Natural killer cell (primary cell): ENCODE measurements at regions not wholly inside any gene's neighbourhood (a gene's known extent, or its start where the extent isn't known, plus 50 kb on each side); places are given as distances from the start of the nearest gene placed in this dataset.

Source experiments
- ATAC-seq, 3 donors: fragments of 150-1000 bp in 2 of 3; fragments of 200-7000 bp in 1 of 3; cut with Tn5 transposase; 1 replicate in 1 of 3; 2 replicates in 2 of 3; pipeline ENCODE4 v1.10.0; 2021; ENCODE audit warnings: mild to moderate bottlenecking in 2 of 3, moderate library complexity in 2 of 3
- DNase-seq, 2 donors: peaks; one replicate each; pipeline versions ENCODE4 v3.0.0 to v3.0.0-alpha.2; 2013 to 2021; ENCODE audit warnings: mixed read lengths in 1 of 2
- H3K27ac ChIP-seq: one replicate; pipeline ENCODE4 v1.5.1; 2013; ENCODE audit warnings: mild to moderate bottlenecking, low read length
- H3K27me3 ChIP-seq: one replicate; pipeline ENCODE4 v1.6.1; 2013; ENCODE audit warnings: low read length; ENCODE audit not compliant: control insufficient read depth, insufficient read depth
- H3K36me3 ChIP-seq: one replicate; pipeline ENCODE4 v1.6.1; 2013; ENCODE audit warnings: low read length; ENCODE audit not compliant: control insufficient read depth, insufficient read depth
- H3K4me1 ChIP-seq: one replicate; pipeline ENCODE4 v1.6.1; 2013; ENCODE audit warnings: low read length; ENCODE audit not compliant: control insufficient read depth, insufficient read depth
- H3K4me3 ChIP-seq: one replicate; pipeline ENCODE4 v1.5.1; 2013; ENCODE audit warnings: low read length
- H3K9me3 ChIP-seq: one replicate; pipeline ENCODE4 v1.6.1; 2013; ENCODE audit warnings: low read length; ENCODE audit not compliant: control insufficient read depth, insufficient read depth
- H3K27ac Mint-ChIP-seq, 2 donors: one replicate each; pipeline ENCODE4 v1.8.0; 2022; ENCODE audit warnings: mild to moderate bottlenecking in 2 of 2, mixed read lengths in 2 of 2, moderate library complexity in 1 of 2
- H3K27me3 Mint-ChIP-seq, 2 donors: one replicate each; pipeline ENCODE4 v1.8.0; 2022; ENCODE audit warnings: low read depth in 2 of 2, mixed read lengths in 2 of 2
- H3K36me3 Mint-ChIP-seq: one replicate; pipeline ENCODE4 v1.8.0; 2022; ENCODE audit warnings: mixed read lengths
- H3K4me1 Mint-ChIP-seq, 2 donors: one replicate each; pipeline ENCODE4 v1.8.0; 2022; ENCODE audit warnings: mixed read lengths in 2 of 2
- H3K4me3 Mint-ChIP-seq: one replicate; pipeline ENCODE4 v1.8.0; 2022; ENCODE audit warnings: mild to moderate bottlenecking, moderate library complexity, mixed read lengths
- H3K9me3 Mint-ChIP-seq, 2 donors: one replicate each; pipeline ENCODE4 v1.8.0; 2022; ENCODE audit warnings: mixed read lengths in 2 of 2
- WGBS: methylation state at CpG from one replicate; pipeline ENCODE4 v1.1.7; 2013; ENCODE audit warnings: missing lambda C conversion rate; ENCODE audit not compliant: insufficient coverage; 5-methylcytosine and 5-hydroxymethylcytosine counted together
- intact Hi-C: fragments of 100-400 bp; cut with micrococcal nuclease; formaldehyde crosslinking; loops from one replicate; pipeline ENCODE4 v1.14.2; 2022
- TF ChIP-seq, protein P1 (sequence below): fragments of 200-600 bp; IDR thresholded peaks from one replicate; pipeline ENCODE4 v1.8.0; 2022; ENCODE audit warnings: antibody characterized with exemption

GRCh38 chr6:144594585-144594984 is 309.4 kb downstream of the UTRN start:
- intact Hi-C loops, result no loop called here
- Mint-ChIP-seq H3K9me3 (no peaks in the 10 kb centered on the region), H3K36me3 (no peaks in the 10 kb centered on the region), H3K27me3 (no peaks in the 10 kb centered on the region), H3K27ac (peak overlapping the region; percentile 41 to 44), H3K4me1 (peaks cover 43 to 53% of the 10 kb centered on the region in 2 donors), H3K4me3 (peak overlapping the region; percentile 55)
- Histone ChIP-seq H3K9me3 (no peaks in the 10 kb centered on the region), H3K27ac (no peak overlapping the region), H3K4me1 (no peaks in the 10 kb centered on the region), H3K27me3 (no peaks in the 10 kb centered on the region), H3K36me3 (peaks cover 22% of the 10 kb centered on the region), H3K4me3 (no peak overlapping the region)
- peak; percentile 50 to 67 (median 54) for ATAC-seq
- TF ChIP-seq, protein P1, sequence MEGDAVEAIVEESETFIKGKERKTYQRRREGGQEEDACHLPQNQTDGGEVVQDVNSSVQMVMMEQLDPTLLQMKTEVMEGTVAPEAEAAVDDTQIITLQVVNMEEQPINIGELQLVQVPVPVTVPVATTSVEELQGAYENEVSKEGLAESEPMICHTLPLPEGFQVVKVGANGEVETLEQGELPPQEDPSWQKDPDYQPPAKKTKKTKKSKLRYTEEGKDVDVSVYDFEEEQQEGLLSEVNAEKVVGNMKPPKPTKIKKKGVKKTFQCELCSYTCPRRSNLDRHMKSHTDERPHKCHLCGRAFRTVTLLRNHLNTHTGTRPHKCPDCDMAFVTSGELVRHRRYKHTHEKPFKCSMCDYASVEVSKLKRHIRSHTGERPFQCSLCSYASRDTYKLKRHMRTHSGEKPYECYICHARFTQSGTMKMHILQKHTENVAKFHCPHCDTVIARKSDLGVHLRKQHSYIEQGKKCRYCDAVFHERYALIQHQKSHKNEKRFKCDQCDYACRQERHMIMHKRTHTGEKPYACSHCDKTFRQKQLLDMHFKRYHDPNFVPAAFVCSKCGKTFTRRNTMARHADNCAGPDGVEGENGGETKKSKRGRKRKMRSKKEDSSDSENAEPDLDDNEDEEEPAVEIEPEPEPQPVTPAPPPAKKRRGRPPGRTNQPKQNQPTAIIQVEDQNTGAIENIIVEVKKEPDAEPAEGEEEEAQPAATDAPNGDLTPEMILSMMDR, result no peak
- DNase-seq, result no peak
- no CpG with 5 or more reads among the region's 1 CpG for WGBS

- Histone ChIP-seq H3K4me1 (no peaks in the 10 kb centered on the region), H3K27me3 (no peaks in the 10 kb centered on the region), H3K27ac (no peak overlapping the region), H3K4me3 (no peak overlapping the region), H3K36me3 (peaks cover 22% of the 10 kb centered on the region), H3K9me3 (no peaks in the 10 kb centered on the region)
- Mint-ChIP-seq H3K27me3 (no peaks in the 10 kb centered on the region), H3K27ac (peak overlapping the region; percentile 44 to 55), H3K4me1 (peaks cover 49 to 60% of the 10 kb centered on the region in 2 donors), H3K36me3 (no peaks in the 10 kb centered on the region), H3K9me3 (no peaks in the 10 kb centered on the region), H3K4me3 (no peak overlapping the region)
- DNase-seq (no peak), ATAC-seq (no peak)
- TF ChIP-seq, protein P1, result no peak
- 99% methylated on average over 2 of the region's 3 CpGs for WGBS
- intact Hi-C loops, result no loop called here
These were observed 310.1 kb downstream of the UTRN start for GRCh38 chr6:144595266-144595665.

GRCh38 chr6:144597511-144597910 is 312.4 kb downstream of the UTRN start:
- no peak for DNase-seq
- Histone ChIP-seq H3K4me3 (no peak overlapping the region), H3K36me3 (peaks cover 11% of the 10 kb centered on the region), H3K27ac (no peak overlapping the region), H3K27me3 (no peaks in the 10 kb centered on the region), H3K4me1 (no peaks in the 10 kb centered on the region), H3K9me3 (no peaks in the 10 kb centered on the region)
- intact Hi-C loops, result no loop called here
- no peak for ATAC-seq
- TF ChIP-seq, protein P1, result no peak
- no peaks in the 10 kb centered on the region for H3K27me3 Mint-ChIP-seq
- H3K36me3 Mint-ChIP-seq, result no peaks in the 10 kb centered on the region
- no peaks in the 10 kb centered on the region for H3K9me3 Mint-ChIP-seq
- H3K4me1 Mint-ChIP-seq, result peaks cover 66 to 70% of the 10 kb centered on the region in 2 donors
- no peak overlapping the region for H3K4me3 Mint-ChIP-seq
- peak overlapping the region; percentile 43 to 78 for H3K27ac Mint-ChIP-seq

DNA sequence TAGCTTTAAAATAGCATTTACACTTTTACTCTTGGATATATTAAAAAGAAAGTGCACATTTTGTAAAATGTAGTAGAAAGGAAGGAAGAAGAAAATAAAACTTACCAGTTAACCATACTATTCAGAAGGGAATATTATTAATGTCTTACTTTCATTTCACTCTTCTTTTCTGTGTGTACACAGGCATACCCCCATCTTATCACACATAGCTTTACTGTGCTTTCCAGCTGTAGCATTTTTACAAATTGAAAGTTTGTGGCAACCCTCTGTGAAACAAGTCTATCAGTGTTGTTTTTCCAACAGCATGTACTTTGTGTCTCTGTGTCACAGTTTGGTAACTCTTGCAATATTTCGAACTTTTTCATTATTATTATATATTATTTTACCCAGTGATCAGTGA is 314.5 kb downstream of the UTRN start:
- H3K4me3 ChIP-seq, result no peak overlapping the region
- H3K4me1 Mint-ChIP-seq, result peaks cover 79 to 81% of the 10 kb centered on the region in 2 donors
- peak overlapping the region; percentile 43 to 66 for H3K27ac Mint-ChIP-seq
- no peaks in the 10 kb centered on the region for H3K27me3 Mint-ChIP-seq
- peaks cover 2% of the 10 kb centered on the region for H3K36me3 ChIP-seq
- H3K9me3 ChIP-seq, result no peaks in the 10 kb centered on the region
- H3K4me3 Mint-ChIP-seq, result no peak overlapping the region
- TF ChIP-seq, protein P1, result no peak
- peak in 2 of 3 donors; percentile 42 to 55 for ATAC-seq
- H3K4me1 ChIP-seq, result no peaks in the 10 kb centered on the region
- H3K27ac ChIP-seq, result no peak overlapping the region
- H3K27me3 ChIP-seq, result no peaks in the 10 kb centered on the region
- H3K36me3 Mint-ChIP-seq, result no peaks in the 10 kb centered on the region
- no peaks in the 10 kb centered on the region for H3K9me3 Mint-ChIP-seq
- DNase-seq, result no peak
- intact Hi-C loops, result no loop called here
- no CpG with 5 or more reads among the region's 1 CpG for WGBS
